ENCODE measurements at regions not wholly inside any gene's neighbourhood (a gene's known extent, or its start where the extent isn't known, plus 50 kb on each side); places are given as distances from the start of the nearest gene placed in this dataset.

GRCh38 chr4:166531703-166532102 lies 658.7 kb downstream of the TLL1 start:
- H3K4me3 Mint-ChIP-seq, result no peak overlapping the region
- H3K4me1 Mint-ChIP-seq, result no peaks in the 10 kb centered on the region
- POLR2A ChIA-PET, result no interaction called here
- peaks cover 0 to 16% (median 2%) of the 10 kb centered on the region in 9 donors for H3K9me3 Mint-ChIP-seq
- ATAC-seq (no peak), DNase-seq (no peak)
- H3K27ac Mint-ChIP-seq, result no peak overlapping the region
- no peaks in the 10 kb centered on the region for H3K36me3 Mint-ChIP-seq
- H3K27me3 Mint-ChIP-seq, result no peaks in the 10 kb centered on the region

GRCh38 chr4:166535865-166536264 lies 662.8 kb downstream of the TLL1 start:
- no peaks in the 10 kb centered on the region for H3K4me1 Mint-ChIP-seq
- H3K36me3 Mint-ChIP-seq, result no peaks in the 10 kb centered on the region
- POLR2A ChIA-PET, result no interaction called here
- DNase-seq (no peak), ATAC-seq (no peak)
- no peak overlapping the region for H3K4me3 Mint-ChIP-seq
- no peaks in the 10 kb centered on the region for H3K27me3 Mint-ChIP-seq
- no peak overlapping the region for H3K27ac Mint-ChIP-seq
- peaks cover 0 to 10% (median 6%) of the 10 kb centered on the region in 9 donors for H3K9me3 Mint-ChIP-seq

- no peak for DNase-seq
- no peak overlapping the region for H3K4me3 Mint-ChIP-seq
- POLR2A ChIA-PET, result no interaction called here
- H3K27me3 Mint-ChIP-seq, result no peaks in the 10 kb centered on the region
- H3K9me3 Mint-ChIP-seq, result peaks cover 0 to 21% (median 11%) of the 10 kb centered on the region in 9 donors
- no peaks in the 10 kb centered on the region for H3K4me1 Mint-ChIP-seq
- ATAC-seq, result no peak
- no peak overlapping the region for H3K27ac Mint-ChIP-seq
- no peaks in the 10 kb centered on the region for H3K36me3 Mint-ChIP-seq
Measured at GRCh38 chr4:166538491-166539005, 665.5 kb downstream of the TLL1 start.

GRCh38 chr4:166546009-166546408 lies 673.0 kb downstream of the TLL1 start:
- peaks cover 0 to 18% (median 6%) of the 10 kb centered on the region in 9 donors for H3K9me3 Mint-ChIP-seq
- no peak for ATAC-seq
- H3K36me3 Mint-ChIP-seq, result no peaks in the 10 kb centered on the region
- H3K4me3 Mint-ChIP-seq, result no peak overlapping the region
- POLR2A ChIA-PET, result no interaction called here
- no peaks in the 10 kb centered on the region for H3K27me3 Mint-ChIP-seq
- DNase-seq, result no peak
- no peaks in the 10 kb centered on the region for H3K4me1 Mint-ChIP-seq
- H3K27ac Mint-ChIP-seq, result no peak overlapping the region

GRCh38 chr4:166577639-166578038 lies 656.7 kb downstream of the SPOCK3 start:
- no peak for DNase-seq
- ATAC-seq, result no peak
- H3K36me3 Mint-ChIP-seq, result no peaks in the 10 kb centered on the region
- H3K4me1 Mint-ChIP-seq, result no peaks in the 10 kb centered on the region
- POLR2A ChIA-PET, result no interaction called here
- no peaks in the 10 kb centered on the region for H3K27me3 Mint-ChIP-seq
- no peak overlapping the region for H3K27ac Mint-ChIP-seq
- H3K4me3 Mint-ChIP-seq, result no peak overlapping the region
- peaks cover 0 to 18% (median 9%) of the 10 kb centered on the region in 9 donors for H3K9me3 Mint-ChIP-seq

DNA sequence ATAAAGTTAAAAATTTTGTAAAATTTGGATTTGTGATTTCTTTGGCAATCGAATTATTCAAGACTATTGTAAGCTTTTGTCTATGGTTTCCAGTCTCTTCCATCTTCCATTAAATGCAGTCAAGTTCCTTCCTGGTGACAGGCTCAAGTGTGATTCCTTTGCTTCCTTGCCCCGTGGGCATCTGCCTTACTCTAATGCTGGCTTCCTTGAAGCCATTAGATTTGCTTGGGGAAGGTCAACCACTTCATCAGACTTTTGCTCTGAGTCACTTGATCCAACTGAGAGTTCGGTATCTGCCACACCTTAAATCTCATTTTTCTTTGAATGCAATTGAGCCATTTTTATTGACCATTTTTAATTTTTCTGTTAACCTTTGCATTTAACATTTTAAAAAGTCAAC lies 648.8 kb downstream of the SPOCK3 start:
- Mint-ChIP-seq H3K27ac (no peak overlapping the region), H3K9me3 (peaks cover 0 to 11% (median 7%) of the 10 kb centered on the region in 9 donors), H3K4me3 (no peak overlapping the region), H3K36me3 (no peaks in the 10 kb centered on the region), H3K27me3 (no peaks in the 10 kb centered on the region), H3K4me1 (no peaks in the 10 kb centered on the region)
- POLR2A ChIA-PET, result no interaction called here
- no peak for DNase-seq
- ATAC-seq, result no peak

- POLR2A ChIA-PET, result no interaction called here
- Mint-ChIP-seq H3K27ac (no peak overlapping the region), H3K4me3 (no peak overlapping the region), H3K36me3 (no peaks in the 10 kb centered on the region), H3K4me1 (no peaks in the 10 kb centered on the region), H3K27me3 (no peaks in the 10 kb centered on the region), H3K9me3 (peaks cover 0 to 23% (median 3%) of the 10 kb centered on the region in 9 donors)
- DNase-seq (no peak), ATAC-seq (no peak)
Measured at GRCh38 chr4:166594326-166594946, 639.9 kb downstream of the SPOCK3 start.

DNA sequence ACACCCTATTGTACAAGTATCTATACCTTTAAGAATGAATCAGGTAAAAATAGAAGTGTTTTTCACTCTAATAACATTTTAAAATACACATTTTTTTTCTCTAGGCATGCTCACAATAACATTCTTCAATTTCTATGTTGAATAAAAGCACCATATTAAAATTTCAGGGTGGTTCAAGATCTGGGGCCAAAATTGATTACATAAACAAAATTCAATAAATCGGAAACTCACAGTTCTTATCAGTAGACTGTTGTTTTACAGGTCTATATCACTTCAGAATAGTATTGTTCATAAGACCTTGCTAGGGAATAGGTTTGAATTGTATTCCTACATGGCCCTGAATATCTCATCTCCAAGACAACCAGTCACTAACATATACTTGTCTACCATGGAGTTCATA lies 634.0 kb downstream of the SPOCK3 start:
- H3K9me3 Mint-ChIP-seq, result peaks cover 0 to 28% (median 6%) of the 10 kb centered on the region in 9 donors
- POLR2A ChIA-PET, result no interaction called here

GRCh38 chr4:166602068-166602467 lies 632.2 kb downstream of the SPOCK3 start:
- H3K27me3 Mint-ChIP-seq, result no peaks in the 10 kb centered on the region

More for the DNA sequence above, 634.0 kb downstream of the SPOCK3 start:
- DNase-seq, result no peak
- H3K27ac Mint-ChIP-seq, result no peak overlapping the region
- no peak for ATAC-seq
- no peak overlapping the region for H3K4me3 Mint-ChIP-seq
- peaks cover 0 to 6% (median 0%) of the 10 kb centered on the region in 3 donors for H3K36me3 Mint-ChIP-seq
- H3K4me1 Mint-ChIP-seq, result no peaks in the 10 kb centered on the region
- no peaks in the 10 kb centered on the region for H3K27me3 Mint-ChIP-seq

GRCh38 chr4:166622425-166622977 lies 611.8 kb downstream of the SPOCK3 start:
- Mint-ChIP-seq H3K4me1 (no peaks in the 10 kb centered on the region), H3K36me3 (no peaks in the 10 kb centered on the region), H3K27me3 (no peaks in the 10 kb centered on the region), H3K27ac (peak overlapping the region in 1 of 10 donors; percentile 57), H3K9me3 (peaks cover 0 to 19% (median 5%) of the 10 kb centered on the region in 9 donors), H3K4me3 (no peak overlapping the region)
- POLR2A ChIA-PET, result no interaction called here
- no peak for DNase-seq
- no peak for ATAC-seq

More at GRCh38 chr4:166602068-166602467, 632.2 kb downstream of the SPOCK3 start:
- POLR2A ChIA-PET, result no interaction called here
- Mint-ChIP-seq H3K27ac (no peak overlapping the region), H3K4me1 (no peaks in the 10 kb centered on the region), H3K36me3 (peaks cover 0 to 6% (median 0%) of the 10 kb centered on the region in 3 donors), H3K4me3 (no peak overlapping the region), H3K9me3 (peaks cover 0 to 28% (median 6%) of the 10 kb centered on the region in 9 donors)
- no peak for ATAC-seq
- DNase-seq, result no peak

- Mint-ChIP-seq H3K4me3 (no peak overlapping the region), H3K27ac (no peak overlapping the region), H3K36me3 (no peaks in the 10 kb centered on the region), H3K27me3 (no peaks in the 10 kb centered on the region), H3K9me3 (peaks cover 0 to 15% (median 2%) of the 10 kb centered on the region in 9 donors), H3K4me1 (no peaks in the 10 kb centered on the region)
- POLR2A ChIA-PET, result no interaction called here
- ATAC-seq, result no peak
- DNase-seq, result no peak
Measured at GRCh38 chr4:166625018-166625637, 609.2 kb downstream of the SPOCK3 start.

GRCh38 chr4:166628454-166628853 lies 605.8 kb downstream of the SPOCK3 start:
- POLR2A ChIA-PET, result no interaction called here
- Mint-ChIP-seq H3K27me3 (no peaks in the 10 kb centered on the region), H3K27ac (no peak overlapping the region), H3K36me3 (no peaks in the 10 kb centered on the region), H3K4me1 (no peaks in the 10 kb centered on the region), H3K9me3 (peaks cover 0 to 12% (median 3%) of the 10 kb centered on the region in 9 donors), H3K4me3 (no peak overlapping the region)
- DNase-seq, result no peak
- ATAC-seq, result no peak

DNA sequence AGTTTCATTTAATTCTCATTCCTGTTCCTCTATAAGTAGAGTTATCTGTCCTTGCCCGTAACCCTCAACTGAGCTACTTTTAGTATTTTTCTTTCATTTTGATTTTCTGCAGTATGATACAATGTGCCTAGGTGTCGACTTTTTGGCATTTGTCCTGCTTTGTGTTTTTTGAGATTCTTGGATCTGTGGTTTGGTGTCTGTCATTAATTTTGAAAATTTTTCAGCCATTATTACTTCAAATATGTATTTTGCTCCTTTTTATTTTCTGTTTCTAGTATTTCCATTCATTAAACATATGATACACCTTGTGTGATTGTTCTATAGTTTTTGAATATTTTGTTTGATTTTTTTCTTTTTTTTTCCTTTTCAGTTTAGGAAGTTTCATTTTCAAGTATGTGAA lies 598.9 kb downstream of the SPOCK3 start:
- no peaks in the 10 kb centered on the region for H3K4me1 Mint-ChIP-seq
- no peak overlapping the region for H3K4me3 Mint-ChIP-seq
- no peak for ATAC-seq
- H3K9me3 Mint-ChIP-seq, result peaks cover 2 to 30% (median 15%) of the 10 kb centered on the region in 9 donors
- DNase-seq, result no peak
- H3K36me3 Mint-ChIP-seq, result no peaks in the 10 kb centered on the region
- H3K27me3 Mint-ChIP-seq, result no peaks in the 10 kb centered on the region
- no peak overlapping the region for H3K27ac Mint-ChIP-seq
- POLR2A ChIA-PET, result no interaction called here
